HepG2 (cell line): ENCODE measurements at regions not wholly inside any gene's neighbourhood (a gene's known extent, or its start where the extent isn't known, plus 50 kb on each side); places are given as distances from the start of the nearest gene placed in this dataset.

Experiments
- ZFX ChIP-seq: sonication (generic); formaldehyde crosslinking; IDR thresholded peaks from 2 replicates; pipeline ENCODE4 v1.4.0; 2020; ENCODE audit warnings: mild to moderate bottlenecking, low read depth, missing genetic modification reagents, moderate library complexity
- ZNF513 ChIP-seq: sonication (generic); formaldehyde crosslinking; conservative IDR thresholded peaks from 2 replicates; pipeline ENCODE4 v1.5.0; 2020; ENCODE audit warnings: missing genetic modification reagents

GRCh38 chr3:18092726-18093125 lies 332.4 kb downstream of the SATB1 start:
- TF ChIP-seq ZNF513 (CRISPR knock-in tag) = no peak
- no peak for TF ChIP-seq ZFX (CRISPR knock-in tag)
